ENCODE measurements at regions not wholly inside any gene's neighbourhood (a gene's known extent, or its start where the extent isn't known, plus 50 kb on each side); places are given as distances from the start of the nearest gene placed in this dataset.
A peak's percentile ranks its signal among the peaks of the same experiment; 100 is the strongest.

DNA sequence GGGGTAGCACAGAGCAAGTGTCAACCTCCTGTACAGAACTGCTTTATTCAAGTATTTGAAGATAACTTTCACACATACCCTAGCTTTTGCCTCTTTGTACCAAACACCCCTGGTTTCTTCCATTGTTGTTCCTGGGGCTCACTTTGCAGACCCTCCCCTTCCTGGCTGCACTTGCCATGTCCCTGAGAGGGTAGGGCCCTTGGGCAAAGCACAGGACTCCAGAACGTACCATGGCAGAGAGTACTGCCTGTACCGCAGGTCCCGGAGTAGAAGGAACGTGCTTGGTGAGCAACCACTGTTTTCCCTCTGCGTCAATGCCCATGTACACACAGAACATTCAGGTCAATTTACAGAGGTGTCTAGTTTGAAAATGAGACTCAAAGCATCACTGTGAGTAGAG lies 290.4 kb downstream of the EN1 start:
- no peak for DNase-seq

DNA sequence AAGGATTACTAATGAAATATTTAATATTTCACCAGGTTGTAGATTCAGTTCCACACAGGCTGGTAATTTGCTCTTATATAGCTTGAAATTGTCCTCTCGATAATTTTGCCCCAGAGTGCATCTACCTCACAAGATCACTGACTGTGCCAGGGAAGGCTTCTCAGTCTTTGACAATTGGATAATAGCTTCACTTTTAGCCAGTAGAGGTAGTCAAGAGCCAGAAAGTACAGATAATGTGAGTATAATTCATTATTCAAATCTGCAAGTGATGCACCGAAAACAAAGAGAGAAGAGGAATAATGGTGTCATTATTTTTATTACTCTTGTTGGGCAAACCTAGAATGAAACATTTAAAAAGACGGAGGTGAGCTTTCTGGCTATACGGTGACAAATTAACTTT lies 292.8 kb downstream of the EN1 start:
- DNase-seq, result no peak

DNA sequence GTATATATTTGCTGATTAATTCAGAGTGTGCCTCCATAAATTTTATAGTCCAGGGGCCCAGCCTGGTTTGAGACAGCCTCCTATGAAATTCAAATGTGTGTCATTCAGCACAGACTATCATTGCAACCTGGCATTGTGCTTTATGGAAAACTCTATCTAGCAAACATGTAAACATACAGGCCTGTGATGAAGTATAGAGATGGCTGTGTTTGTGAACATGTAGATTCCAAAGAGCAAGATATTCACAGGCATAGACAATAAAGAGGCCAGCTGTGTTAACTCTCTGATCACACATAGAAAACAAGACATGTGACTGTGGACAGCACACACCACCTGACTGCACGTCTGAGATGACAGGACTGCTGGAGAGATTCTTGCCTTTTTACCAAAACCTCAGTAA lies 297.9 kb downstream of the EN1 start:
- peak; percentile 7 for DNase-seq

DNA sequence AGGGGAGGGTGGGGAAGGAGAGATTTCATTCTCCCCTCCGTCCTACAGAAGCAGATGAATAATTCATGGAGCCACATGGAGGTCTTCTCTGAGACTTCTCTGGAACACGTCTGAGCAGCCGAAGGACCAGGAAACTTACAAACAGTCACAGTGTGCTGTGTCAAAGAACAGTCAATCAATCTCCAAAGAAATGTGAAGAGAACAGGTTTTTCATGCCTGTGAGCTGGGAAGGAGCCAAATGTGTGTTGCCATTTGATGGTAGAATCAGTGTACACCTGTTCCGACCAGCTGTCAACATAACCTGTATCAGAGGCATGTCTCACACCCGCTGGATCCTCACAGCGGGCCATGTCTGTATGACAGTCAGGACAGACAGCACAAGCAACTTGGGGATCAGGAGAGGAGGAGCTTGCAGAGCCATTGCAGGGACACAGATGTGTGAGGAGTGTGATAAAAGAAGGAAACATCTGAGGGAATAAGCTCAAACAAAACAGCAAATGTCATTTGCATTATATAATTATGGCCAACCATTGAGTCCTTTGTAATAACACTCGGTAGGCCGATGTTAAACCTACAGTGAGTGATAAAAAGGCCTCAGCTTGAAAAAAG lies 298.5 kb downstream of the EN1 start:
- DNase-seq, result peak; percentile 77

DNA sequence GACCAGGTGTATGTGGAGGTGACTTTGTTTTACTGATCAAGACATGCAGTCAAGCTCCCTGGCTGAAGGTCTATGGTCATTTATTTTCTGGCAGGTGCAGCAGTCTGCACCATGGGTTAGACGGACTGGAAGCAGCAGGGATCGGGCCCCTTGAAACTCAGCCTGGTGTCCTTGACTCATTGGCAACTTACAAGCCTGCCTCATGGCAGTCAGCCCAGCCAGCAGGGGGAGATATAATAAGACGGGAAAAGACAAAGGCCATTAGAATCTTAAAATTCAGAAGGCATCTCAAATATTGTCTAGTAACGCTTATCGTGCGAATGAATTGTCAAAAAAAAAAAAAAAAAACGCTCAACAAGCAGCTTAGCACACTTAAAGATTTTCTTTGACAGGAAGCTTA lies 308.2 kb downstream of the EN1 start:
- peak; percentile 6 for DNase-seq

DNA sequence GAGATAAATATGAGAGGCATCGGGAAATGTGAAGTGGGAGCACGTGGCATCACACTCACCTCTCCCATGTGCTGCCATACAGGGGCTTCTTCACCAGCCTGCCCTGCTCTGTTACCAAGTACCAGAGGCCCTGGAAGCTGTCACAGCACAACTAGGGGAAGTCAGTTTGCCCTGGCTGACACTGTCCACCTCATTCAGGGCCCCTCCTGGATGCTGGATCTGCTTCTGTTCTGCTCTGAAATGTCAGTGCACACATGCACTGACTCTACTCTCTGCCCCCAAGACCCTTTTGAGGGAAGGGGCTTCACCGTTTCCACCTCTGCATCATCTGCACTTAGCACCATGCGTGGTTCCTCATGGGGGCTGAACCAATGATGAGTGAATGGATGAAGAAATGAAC lies 311.1 kb downstream of the EN1 start:
- DNase-seq, result no peak

DNA sequence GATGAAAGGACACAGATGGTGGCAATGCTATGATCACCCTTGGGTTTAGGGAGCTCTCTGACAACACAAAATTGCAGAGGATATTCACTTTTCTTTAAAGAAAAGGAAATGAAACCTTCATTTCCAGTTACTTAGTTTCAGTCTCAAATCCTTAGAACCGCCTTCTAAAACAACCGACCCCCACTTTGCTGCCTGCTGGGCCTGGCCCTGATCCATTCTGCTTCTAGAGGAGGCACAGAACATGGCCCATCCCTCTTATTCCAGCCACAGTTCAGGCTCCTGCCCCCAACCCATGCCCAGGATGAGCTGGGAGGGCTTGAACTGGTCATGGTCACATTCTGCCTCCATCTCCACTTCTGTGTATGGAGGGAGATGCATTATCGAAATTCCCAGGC lies 311.6 kb downstream of the EN1 start:
- DNase-seq, result no peak

DNA sequence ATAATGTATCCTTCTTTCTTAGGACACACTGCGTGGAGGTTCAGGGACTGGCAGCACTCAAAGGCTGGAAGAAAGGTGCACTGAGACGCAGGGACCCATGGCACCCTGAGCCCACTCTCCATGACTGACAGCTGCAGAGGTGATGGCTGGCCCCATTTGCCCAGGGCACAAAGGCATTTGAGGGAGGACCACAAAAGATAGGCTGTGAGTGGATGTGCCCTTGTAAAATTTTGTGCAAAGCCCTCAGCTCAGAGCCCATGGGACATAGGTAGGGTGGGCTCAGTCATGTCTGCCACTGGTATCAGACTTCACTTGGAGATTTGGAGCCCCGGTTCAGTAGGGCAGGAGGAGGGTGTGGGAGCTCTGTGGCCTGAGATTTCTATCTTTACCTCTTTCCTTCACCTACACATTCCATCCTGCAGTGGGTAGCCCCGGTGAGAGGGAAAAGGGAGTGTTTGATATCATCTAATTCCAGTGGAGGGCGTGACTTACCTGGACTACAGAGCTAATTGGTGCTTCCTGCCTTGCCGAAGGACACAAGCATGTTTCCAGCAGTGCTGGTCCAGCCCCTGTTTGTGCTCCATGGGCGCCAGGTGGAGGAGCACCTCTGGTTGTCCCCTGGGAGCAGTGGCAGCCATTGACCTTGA lies 312.2 kb downstream of the EN1 start:
- DNase-seq, result peak; percentile 4

DNA sequence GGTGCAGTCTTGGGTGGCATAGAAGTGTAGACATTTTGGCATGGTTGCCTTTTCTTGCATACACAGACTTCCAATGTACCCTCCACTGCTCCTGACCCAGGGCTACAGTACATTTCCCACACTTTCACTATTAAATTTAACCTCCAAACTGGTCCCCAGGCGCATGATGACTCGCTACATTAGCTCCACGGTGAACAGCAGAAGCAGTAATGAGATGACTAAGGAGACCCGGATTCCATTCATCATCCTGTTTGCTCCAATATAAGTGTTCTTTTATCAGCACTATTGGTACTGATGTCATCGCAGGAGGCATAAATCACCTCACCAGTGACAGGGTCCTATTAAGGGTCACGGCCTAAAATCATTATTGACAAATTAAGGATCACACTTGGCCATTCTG lies 316.5 kb downstream of the EN1 start:
- DNase-seq, result peak; percentile 5

DNA sequence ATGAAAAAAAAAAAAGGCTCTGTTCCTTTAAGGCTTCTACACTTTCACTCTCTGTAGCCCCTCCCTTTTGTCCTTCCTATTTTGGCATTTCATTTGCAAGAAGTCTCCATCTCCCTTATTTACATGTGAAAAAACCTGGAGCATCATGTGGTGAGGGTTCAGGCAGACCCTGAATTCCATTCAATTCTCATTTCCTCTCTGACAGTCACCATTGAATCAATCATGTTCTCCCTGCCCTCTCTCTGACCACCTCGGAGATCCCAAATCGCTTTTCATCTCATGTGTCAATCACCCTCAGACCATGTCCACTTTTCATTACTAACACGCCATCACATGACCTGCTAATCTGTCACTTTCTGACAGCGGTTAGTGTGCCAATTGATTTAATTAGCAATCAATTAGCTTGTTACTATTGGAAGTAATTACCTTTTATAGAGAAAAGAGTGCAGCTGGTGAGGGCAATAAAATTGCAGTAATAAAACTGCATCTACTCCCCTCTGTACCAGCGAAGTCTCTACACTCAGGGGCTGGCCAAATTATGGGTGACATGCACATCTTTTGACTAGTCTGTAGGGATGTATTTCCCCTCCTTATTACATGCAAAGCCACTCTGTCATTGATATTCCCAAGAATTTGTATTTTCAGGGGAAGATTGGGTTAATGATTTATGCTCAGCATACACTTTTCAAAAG lies 317.4 kb downstream of the EN1 start:
- DNase-seq, result peak; percentile 29

DNA sequence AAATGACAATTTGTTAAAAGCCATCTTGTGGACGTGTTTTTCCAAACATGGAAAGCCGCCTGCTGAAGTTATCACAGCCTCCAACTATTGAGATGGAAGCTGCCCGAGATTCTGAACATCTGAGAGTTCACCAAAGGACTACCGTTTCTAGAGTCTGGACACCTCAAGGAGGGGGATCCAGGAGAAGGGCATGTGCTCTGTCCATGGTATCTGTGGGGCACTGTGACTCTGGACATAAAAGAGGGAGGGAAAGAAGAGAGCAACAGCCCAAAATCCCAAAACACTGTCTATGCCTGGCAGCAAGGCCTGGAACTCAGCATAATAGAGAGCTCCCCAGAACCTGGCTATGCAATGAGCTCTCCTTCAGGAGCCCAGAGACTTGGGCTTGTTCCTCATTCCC lies 319.9 kb downstream of the EN1 start:
- DNase-seq, result no peak

DNA sequence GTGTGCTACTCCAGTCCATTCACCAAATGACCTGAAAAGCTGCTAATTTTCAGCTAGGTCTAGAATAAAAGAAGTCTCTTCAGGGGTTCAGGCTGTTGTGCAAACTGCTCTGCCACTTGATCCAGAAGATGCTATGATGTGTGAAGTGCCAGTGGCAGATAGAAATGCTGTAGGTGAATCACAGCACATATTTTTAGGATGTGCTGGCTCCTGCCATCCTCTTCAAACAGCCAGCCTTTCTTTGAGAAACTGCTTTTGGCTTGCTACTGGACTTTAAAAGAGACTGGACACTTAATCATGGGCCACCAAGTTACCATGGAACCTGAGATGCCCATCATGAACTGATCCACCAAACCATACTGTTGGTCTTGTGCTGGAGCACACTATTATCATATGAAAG lies 322.1 kb downstream of the EN1 start:
- no peak for DNase-seq

DNA sequence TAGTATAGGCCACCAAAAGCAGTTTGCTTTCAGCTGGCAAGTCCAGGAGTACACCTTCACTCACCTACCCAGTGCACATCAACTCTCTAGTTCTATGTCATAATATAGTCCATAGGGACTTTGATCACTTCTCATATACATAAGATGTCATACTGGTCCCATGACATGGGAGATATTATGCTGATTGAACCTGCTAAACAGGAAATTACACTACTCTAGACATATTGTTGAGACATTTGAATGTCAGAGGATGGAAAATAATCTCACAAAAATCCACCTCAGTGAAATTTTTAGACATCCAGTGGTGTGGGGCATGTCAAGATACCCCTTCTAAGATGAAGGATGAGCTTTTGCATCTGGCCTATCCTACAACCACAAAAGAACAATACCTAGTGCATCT lies 322.5 kb downstream of the EN1 start:
- no peak for DNase-seq

DNA sequence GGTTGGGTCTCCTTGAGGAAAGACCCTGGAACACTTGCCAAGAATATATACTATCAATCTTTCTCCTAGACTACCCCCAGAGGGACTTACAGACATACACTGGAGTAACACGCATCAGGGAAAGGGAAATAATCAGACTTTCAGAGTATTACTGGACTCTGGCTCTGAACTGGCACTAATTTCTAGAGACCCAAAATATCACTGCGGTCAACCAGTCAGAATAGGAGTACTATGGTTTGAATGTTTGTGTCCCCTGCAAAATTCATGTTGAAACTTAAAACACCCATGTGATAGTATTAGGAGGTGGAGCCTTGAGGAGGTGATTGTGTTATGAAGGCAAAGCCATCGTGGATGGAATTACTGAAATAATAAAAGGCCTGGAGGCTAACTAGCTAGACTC lies 323.7 kb downstream of the EN1 start:
- DNase-seq, result no peak

DNA sequence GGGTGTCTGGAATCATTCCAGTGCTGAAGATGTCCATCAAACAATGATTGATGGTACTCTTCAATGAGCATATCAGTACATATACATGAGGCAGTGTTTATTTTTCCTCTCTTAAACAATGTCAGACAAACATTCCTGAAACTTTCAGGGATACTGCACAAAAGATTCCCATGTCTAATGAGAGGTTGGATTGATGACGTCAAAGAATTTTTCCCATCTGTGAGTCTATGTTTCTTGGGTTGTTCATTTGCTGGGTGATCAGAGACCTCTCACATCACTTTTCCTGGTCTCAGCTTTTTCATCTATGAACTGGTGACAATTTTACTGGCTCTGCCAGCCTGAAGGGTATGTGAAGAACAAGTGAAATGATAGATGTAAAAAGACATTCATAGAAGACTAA lies 325.5 kb downstream of the EN1 start:
- no peak for DNase-seq

DNA sequence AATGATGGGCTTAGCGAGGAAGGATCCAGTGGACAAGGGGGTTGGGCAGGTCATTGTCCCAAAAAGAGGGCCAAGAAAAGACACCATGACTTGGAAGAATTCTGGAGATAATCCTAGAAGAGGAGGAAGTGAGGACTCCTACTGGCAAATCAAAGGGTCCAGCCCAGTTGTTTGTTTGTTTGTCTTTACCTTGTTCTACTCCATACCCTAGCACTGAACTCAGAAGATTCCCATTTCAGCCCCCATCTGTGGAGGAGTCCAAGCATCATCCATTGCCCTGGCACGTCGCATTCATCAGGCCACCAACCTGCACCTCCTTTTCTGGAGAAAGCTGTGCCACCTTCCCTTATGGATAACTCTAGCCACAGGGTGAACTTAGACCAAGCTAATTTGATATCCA lies 326.2 kb downstream of the EN1 start:
- no peak for DNase-seq

DNA sequence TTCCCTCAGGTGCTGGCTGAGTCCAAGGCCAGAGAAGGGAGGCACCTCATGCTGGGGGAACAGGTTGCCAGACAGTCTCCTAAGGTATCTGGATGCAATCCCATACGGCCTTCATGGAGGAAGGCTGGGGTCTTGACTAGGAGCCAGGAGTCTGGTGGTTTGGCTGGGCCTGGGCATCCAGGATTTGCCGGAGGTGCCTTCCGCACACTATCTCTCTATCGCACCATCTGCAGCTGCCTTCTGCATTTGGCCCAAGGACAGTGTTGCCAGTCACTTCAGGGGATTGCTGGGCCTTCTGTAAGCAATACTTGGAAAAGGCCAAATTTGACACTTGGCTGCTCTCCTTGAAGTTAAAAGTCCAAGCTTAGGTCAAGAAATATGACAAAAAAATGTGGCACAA lies 327.2 kb downstream of the EN1 start:
- no peak for DNase-seq

DNA sequence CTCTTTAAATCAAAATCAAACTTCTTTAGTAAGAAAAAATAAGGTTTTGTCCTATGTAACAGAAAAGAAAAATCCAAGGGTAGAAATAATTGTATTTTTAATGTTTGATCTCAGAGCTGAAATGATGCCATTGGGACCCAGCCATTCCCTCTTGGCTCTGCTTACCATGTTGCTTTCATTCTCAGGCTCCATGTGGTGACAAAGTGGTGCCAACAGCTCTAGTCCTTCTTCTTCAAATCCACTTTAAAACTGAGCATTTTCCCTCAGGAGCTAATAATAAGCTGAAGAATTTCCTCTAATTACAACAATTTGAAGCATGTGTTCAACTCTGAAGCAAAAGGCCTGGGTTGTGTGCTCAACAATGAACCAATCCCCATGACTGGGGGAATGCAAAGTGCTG lies 327.9 kb downstream of the EN1 start:
- no peak for DNase-seq

DNA sequence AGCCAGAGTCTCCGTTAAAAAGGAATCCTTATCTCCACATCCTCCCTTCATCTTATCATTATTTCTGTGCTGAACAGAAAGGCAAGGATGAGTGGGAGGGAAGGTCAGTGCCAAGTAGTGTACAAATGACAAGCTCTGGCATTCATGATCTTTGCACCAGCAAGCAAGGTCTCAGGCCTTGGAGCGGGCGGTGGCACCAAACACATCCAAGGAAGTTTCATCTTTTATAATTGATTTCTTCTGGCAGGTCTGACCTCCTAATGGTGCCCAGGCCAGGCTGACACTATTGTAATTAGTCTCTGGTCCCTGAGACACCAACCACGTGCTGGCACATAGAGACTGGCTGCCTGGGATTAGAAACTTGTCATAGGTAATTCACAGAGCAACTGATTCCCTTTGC lies 336.6 kb downstream of the EN1 start:
- DNase-seq, result peak; percentile 2

DNA sequence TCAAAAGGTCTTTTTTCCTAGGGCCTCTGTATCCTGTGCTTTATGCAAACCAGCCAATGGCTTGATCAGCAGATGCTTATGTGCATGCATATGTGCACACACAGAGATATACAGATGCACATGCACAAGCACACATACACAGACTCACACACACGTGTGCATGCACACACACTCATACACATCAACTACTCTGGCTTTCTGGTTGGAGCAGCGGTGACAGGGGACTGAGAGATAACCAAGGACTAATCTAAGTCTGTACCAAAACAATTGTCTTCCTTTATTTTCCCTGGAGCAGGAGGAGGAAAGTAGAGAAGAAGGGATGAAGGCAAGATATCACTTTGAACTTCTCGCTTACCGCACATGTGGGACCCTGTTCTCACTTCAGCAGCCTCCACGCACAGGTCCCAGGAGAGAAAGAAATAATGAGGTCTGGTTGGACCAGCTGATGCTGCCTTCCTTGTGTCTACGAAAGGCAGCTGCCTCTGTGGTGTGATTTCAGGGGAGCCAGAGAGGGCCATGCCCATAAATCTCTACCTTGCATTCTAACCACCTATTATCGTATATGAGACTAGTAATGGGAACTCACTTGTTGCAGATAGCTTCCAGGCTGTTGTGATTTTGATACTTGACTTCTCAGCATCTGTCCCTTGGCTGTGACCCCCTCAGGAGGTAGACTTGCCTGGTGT lies 338.0 kb downstream of the EN1 start:
- peak; percentile 54 for DNase-seq

DNA sequence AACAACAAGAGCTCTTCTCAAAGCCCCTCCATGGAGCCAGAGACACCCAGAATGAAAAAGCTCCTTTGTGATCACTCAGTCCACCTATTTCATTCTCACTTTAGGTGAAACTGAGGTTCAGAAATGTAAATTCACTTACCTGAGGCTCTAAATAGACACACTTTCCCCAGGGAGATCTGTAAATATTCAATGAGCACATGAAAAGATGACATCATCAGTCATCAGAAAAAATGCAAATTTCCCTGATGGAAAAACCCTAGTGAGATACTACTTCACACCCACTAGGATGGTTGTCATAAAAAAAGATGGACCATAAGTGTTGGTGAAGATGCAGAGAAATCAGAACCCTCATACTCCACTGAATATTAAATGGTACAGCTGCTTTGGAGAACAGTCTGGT lies 339.2 kb downstream of the EN1 start:
- DNase-seq, result no peak

DNA sequence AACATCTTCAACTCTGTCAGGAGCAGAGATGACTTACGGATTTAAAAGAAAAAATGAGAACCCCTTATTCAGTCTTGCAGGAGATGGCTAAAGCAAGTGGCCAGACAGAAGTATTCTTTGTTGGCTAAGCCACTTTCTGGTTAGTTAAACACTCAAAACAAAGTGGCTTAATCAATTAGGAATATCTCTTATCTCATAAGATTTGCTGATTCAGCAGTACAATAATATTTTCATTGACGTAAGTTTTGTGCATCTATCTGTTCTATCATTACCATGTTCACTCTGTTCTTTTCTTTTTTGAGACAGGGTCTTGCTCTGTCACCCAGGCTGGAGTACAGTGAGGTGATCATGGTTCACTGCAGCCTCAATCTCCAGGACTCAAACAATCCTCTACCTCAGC lies 342.0 kb downstream of the EN1 start:
- DNase-seq, result no peak

DNA sequence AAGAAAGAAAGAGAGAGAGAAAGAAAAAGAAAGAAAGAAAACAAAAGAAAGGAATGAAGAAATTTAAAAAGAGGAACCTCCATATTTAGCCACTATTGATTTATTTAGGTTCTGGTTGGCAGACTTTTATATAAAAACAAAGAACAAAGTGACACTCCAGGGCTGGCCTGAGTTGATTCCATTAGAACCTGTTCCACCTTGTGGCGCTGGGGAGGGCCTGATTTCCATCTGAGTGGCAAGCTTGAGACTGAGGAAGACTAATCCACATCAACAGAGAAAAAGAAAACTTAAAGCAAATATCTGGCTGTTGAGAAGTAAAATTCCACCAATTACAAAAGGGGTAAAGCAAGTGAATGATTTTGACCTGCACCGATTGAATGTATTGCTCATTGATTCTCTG lies 345.3 kb downstream of the EN1 start:
- DNase-seq, result no peak

DNA sequence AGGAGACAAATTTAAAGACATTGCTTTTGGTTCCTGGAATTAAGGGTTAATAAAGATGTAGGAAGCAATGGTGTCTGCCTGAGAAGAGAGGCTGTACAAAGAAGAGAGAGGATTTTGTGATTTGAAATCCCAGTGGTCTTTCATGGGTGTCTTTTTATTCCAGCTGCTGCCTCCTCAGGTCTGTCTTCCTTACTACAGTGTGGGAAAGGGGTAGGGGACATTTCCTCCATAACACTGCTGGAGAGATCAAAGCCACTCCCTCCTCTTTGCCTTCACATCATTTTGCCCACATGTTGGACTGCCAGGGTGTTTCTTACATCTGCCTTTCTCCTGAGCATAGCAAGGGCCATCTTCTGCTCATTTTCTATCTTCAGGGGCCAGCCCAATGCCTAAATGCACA lies 348.5 kb downstream of the EN1 start:
- peak; percentile 4 for DNase-seq
